CD4-positive, alpha-beta T cell treated with Interleukin-15 for 1 hour (primary cell): ENCODE measurements at regions not wholly inside any gene's neighbourhood (a gene's known extent, or its start where the extent isn't known, plus 50 kb on each side); places are given as distances from the start of the nearest gene placed in this dataset.

Experiments
- DNase-seq: peaks from one replicate; pipeline ENCODE4 v3.0.0-alpha.2; 2020

DNA sequence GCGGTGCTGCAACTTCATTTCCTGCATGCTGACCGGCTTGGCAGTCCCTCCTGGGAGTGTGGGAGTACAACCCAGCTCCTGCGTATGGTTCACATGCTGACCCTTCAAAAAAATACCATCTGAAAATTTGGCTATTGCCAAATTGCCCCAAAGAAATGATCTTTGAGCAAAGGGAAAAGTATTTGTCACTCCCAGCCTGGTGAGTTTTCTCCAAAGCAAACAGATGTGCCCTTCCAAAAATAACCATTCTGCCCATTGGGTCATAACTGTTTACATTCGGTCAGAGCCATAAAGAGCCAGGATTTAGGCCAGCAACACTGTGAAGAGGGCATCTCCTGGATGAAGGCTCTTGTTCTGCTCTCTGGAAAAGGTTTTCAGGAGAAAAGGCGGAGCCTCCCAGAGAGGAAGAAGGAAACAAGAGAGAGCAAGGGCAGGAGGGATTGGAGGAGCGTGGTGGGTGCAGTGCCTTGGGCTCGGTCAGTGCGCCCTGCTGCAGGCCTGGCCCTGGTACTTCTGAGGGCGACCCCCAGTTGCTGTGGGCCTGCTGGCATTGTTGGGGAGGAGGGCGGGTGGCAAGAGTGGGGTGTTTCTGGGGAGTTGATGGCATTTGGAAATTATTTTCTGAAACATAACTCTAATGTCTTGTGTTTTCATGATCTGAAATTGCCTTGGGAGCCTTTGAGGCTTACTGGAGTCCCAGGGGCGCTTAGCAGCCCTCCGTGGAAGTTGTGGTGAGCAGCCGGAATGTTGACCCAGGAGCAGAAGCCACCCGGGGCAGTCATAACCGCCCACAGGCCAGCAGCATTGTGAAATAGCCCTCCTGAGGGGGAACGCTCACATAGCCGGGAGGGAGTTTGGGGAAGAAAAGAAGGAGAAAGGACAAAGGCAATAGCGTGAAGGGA lies 248.4 kb downstream of the MYLK4 start:
- DNase-seq: no peak

DNA sequence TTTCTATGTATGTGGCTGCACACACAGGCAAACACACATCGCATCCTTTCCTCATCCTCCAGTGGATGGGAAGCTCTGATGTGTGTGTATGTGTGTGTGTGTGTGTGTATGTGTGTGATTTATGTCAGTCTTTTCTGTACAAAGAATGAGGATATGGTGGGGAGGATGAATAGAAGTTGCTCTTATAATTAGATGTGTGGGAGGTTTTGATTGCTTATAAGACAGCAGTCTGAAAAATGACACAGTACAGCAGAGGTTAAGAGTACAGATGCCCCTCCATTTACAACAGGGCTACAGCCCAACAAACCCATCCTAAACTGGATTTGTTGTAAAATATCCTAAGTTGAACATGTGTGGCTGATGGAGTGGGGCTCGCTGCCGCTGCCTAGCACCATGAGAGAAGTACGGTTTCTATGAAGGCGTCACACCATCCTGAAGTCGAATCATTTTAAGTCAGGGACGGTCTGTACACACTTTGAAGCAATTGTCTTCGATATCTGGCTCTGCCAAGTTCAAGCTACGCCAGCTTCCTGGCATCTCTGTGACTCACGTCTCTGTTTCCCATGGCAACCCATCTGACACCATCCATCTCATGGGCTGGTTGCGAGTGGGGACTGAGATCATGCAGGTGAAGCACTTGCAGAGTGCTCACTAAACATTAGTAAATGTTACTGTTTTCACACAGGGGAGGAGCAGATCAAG lies 252.6 kb downstream of the MYLK4 start:
- no peak for DNase-seq

DNA sequence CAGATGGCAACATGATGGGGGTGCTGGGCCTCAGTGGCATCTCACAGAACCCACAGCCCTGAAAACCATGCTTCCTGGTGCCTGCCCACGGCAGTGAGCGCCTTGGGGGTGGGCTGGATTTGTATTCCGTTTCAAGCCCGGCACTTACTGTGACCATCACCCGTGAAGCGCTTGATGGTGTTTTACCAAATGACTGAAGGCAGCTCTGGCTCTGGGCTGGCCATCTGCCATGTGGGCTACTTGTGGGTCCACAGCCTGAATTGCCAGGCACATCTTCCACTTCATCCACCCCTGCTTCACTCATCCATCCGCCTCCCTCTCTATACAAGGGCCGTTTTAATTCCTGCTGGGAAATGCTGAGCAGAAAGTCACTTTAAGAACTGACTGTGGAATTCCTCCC lies 250.9 kb upstream of the GMDS start:
- DNase-seq: no peak

DNA sequence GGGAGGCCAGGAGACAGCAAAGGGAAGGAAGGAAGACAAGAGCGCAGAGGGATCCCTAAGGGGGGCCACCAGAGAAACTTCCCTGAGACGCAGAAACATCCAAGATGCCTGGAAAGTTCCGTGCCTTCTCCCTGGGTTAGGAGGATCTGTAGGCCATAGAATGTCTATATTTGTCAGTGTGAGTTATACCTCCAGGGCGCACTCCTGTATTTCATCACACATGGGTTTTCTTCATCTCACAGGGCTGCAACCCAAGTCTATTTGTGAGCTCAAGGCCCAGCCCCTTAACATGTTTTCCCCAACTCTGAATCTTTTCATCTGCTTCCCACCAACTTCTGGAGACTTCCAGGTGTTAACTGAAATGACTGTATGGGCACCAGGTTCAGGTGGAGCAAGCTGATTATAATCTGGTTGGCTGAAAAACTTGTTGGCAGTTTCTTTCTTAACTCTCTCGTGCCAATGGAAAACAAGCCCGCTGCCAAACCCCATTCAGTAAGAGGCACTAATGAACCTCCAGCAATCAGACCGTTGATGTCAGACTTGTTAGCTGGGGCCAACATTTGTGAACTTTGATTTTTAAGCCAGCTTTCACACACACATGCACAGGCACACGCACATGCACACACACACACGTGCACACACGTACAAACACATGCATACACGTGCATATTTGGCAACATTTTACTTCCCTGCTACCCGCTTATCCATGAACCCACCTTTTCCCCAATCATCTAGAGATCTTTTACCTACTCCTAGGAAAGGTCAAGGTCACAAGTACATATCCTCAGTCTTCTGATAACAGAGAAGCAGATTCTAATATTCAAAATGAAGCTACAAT lies 247.5 kb upstream of the GMDS start:
- no peak for DNase-seq

GRCh38 chr6:2491137-2491536 lies 245.7 kb upstream of the GMDS start:
- DNase-seq: no peak

- DNase-seq: no peak
These were observed 243.2 kb upstream of the GMDS start for GRCh38 chr6:2488578-2488977.

GRCh38 chr6:2485116-2485515 lies 239.7 kb upstream of the GMDS start:
- DNase-seq: no peak

- no peak for DNase-seq
These were observed 237.4 kb upstream of the GMDS start for GRCh38 chr6:2482773-2483172.

DNA sequence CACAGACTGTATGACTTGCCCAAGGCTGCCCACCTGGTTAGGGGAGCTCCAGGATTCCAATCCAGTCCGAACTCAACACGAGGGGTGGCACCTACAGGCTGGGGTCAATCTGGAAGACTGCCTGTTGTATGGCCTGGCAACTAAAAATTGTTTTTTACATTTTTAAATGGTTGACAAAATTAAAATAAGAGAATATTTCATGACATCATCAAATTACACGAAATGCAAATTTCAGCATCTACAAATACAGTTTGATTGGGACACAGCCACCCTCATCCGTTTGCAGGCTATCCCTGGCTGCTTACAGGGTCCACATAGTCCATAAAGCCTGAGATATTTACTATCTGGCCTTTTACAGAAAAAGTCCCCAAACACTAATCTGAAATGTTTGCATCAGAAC lies 235.9 kb upstream of the GMDS start:
- DNase-seq: no peak

DNA sequence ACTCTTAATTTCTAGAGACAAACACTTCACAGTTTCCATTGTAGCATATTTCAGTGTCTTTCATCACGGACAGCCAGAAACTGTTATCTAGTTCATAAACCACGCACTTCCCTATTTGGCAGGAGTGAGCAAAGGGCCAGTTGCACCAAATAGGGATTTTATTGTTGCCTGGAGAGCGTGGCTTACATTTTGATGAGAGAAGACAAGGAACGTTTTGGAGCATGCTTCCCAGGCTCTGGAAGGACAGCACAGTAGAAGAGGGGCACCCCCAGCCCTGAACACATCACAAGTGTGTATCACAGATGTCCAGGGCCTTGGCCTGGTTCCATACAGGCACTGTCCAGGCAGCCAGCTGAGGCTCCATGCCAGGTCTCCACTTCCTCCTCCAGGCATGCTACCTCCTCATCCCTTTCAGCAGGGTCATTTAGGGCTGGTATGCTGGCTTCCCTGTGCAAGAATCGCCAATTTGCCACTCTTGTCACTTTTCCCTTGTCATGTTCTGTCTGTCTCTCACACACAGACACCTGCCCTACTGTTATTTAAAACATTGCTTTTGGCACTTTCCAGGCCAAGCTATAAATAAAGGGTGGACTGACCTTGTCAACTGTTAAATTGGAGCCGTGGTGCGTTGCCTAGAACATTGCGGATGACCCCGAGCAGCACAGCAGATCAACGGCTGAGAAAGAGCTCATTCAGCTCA lies 235.0 kb upstream of the GMDS start:
- DNase-seq: no peak

- no peak for DNase-seq
These were observed 232.8 kb upstream of the GMDS start for GRCh38 chr6:2478200-2478599.

DNA sequence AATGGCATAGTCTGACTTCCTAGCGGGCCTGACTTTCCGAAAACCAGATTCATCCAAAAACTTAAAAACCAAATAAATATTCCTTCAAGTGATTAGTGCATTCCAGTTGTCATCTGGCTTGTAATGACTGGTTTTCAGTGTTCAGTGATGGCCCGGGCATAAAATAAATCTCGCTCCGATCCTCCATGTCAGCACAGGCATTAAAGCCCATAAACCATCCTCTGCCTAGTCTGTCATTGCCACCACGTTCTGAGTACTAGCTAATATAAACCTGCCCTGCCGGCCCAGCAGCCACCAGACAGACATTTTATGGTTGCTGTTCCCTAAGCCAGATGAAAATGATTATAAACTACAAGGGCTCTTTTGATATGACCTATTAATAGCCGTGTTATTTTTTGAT lies 232.3 kb upstream of the GMDS start:
- no peak for DNase-seq

GRCh38 chr6:2477250-2477649 lies 231.8 kb upstream of the GMDS start:
- DNase-seq: no peak

DNA sequence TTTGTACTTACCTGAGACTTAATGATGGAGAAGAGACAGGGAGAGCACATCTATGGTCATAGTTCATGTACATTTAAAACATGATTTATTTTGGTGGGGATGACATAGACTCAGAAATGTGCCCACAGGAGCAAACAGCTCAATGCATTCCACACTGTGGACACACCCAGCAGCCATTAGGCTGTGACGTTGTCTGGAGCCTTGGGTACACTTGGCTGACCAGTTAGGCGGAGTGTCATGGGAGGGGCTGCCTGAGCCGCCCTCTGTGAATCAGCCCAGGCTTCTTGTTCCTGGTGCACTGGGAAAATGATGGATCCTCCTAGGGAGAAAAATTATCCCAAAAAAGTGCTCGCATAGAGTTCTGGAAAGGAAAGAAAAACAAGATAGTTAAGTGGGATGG lies 231.0 kb upstream of the GMDS start:
- no peak for DNase-seq

DNA sequence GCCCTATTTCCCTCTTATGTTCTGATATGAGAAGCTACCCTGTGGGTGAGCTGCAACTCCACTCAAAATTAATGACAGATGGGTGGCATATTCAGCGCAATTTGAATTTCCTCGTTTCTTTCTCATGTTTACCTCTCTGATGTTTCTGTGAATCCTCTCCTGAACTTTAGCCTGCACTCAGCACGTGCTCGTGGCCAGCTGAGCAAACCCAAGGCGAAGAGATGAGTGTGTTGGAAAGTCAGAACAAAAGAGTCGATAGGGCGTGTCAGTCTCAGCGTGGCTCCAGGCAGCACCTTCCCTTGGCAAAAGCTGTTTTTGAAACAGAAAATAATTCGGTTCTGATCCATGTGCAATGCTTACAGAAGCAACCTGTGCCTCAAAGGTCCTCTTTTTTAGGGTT lies 226.1 kb upstream of the GMDS start:
- no peak for DNase-seq

DNA sequence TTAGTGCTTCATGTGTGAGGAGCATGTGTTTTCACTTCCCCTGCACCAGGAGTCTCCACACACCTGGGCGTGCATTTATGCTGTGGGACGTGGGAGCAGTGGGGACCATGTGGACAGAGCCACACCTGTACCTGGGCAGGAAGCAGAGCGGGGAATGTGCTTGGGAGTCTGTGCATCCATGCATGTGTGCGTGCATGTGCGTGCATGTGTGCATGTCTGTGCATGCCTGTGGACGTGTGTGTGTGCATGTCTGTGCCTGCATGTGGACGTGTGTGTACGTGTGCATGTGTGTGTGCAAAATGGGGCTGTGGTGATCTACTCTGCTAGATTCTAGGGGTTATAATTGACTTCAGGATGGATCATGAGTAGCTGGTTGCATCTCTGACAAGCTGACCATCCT lies 224.0 kb upstream of the GMDS start:
- DNase-seq: no peak

- DNase-seq: no peak
These were observed 223.2 kb upstream of the GMDS start for GRCh38 chr6:2468601-2468955.

- DNase-seq: no peak
These were observed 222.7 kb upstream of the GMDS start for GRCh38 chr6:2467929-2468600.

GRCh38 chr6:2465336-2465735 lies 219.9 kb upstream of the GMDS start:
- no peak for DNase-seq

DNA sequence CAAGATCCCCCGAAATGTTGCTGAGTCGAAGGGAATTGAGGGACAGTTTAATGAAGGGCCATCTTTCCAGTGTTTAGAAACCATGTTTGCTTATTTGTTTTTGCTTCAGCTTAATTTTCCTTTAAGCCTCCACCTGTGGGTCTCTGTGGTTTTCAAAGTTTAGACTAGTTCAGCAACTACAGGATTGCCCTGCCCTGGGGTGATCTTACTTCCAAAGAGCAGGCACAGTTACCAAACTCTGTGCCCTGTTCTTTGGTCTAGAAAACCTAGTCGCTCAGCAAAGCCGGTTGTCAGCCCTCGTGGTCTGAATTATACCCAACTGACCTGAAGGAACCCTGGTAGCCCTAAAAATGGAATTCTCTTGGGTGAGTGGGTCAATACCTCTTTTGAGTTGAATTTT lies 219.2 kb upstream of the GMDS start:
- DNase-seq: no peak

GRCh38 chr6:2462831-2463230 lies 217.4 kb upstream of the GMDS start:
- no peak for DNase-seq

- DNase-seq: no peak
These were observed 214.9 kb upstream of the GMDS start for GRCh38 chr6:2460216-2460745.
